Stimulated activated CD4-positive, alpha-beta T cell treated with anti-CD3 and anti-CD28 coated beads, Interleukin-12 subunit alpha, Interleukin-12 subunit beta, amount 100 ng/mL, for 4 hours (primary cell): ENCODE measurements at regions not wholly inside any gene's neighbourhood (a gene's known extent, or its start where the extent isn't known, plus 50 kb on each side); places are given as distances from the start of the nearest gene placed in this dataset.
"Not testable (repeated sequence)": the region's sequence is repeated elsewhere in the genome, so short reads cannot be mapped to it uniquely, and the experiment has no call there.

Source experiments
- DNase-seq: peaks from one replicate; pipeline ENCODE4 v3.0.0-alpha.2; 2020

DNA sequence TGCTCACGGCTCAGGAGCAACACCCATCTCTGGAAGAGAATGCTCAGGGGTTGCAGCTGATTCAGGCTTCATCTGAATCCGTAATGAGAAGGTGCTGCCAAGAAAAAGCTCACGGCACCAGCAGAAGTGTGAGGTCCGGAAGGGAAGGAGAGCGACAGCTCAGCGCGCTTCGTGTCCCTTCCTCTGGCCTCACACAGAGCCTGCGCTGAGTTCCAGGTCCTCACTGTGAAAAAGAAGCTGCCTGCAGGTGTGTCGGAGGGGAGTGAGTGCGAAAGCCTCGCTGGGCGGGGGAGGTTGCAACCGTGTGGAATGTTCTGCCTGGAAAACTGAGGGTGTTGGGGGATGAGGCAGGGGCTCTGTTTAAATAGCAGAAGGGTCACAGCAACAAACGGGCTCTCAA is 76.2 kb upstream of the TWIST2 start:
- no peak for DNase-seq

GRCh38 chr2:238772635-238773297 is 75.1 kb upstream of the TWIST2 start:
- DNase-seq, result no peak

DNA sequence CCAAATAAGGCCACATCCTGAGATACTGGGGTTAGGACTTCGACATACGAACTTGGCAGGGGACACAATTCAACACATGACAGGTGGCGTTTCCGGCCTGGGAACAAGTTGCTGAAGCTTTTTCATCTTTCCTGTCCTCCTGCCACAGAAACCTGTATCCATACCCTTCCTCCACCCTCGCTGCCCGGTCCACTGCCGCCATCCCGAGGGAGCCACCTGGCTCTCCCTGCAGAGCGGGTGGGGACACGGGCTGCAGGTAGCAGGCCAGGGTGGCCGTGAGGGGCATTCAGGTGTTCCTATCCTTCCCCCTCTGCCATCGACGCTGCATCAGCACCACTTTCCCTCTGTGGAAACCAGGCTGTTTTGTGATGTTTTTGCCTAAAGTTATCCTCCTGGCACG is 74.4 kb upstream of the TWIST2 start:
- no peak for DNase-seq

DNA sequence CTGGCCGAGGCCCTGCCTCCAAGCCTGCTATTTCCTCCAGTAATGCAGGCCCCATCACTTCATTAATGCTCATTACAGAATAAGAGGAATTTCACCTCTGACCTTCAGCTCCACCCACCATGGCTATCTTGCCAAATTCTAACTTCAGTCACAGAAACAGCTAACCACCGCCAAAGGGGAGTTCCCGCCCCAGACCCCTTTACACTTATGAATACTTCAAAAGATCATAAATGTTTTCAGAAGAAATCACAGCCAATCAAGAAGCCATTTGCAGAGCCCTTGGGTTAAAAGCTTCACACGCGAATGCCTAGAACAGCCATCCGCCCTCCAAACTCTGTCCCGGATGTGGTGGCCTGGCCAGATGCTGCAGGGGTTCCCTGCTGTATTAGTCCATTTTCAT is 73.8 kb upstream of the TWIST2 start:
- no peak for DNase-seq

DNA sequence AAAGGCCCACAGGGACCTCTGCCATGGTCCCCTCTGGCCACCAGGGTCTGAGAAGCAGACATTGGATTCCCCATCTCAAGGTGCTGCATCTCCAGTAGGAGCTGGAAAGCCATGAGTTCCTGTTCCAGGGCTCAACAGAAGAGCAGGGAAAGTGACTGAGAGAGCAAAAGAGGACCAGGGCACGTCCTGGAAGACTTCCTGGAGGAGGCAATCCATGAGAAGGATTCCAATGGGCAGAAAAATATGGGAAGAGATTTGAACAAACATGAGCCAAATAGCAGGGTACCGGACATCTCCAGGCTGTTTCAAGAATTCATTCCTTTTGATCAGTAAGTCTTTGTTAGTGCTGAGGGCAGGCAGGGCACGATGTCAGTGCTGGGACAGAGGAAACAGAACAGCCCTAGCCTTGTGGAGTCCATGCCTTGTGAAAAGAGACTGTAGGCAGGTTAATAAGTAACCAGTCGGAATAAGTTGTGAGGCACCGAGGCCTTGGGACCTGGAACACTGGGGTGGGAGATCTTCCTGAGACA is 72.8 kb upstream of the TWIST2 start:
- DNase-seq, result no peak

GRCh38 chr2:238775591-238775990 is 72.3 kb upstream of the TWIST2 start:
- DNase-seq, result no peak

DNA sequence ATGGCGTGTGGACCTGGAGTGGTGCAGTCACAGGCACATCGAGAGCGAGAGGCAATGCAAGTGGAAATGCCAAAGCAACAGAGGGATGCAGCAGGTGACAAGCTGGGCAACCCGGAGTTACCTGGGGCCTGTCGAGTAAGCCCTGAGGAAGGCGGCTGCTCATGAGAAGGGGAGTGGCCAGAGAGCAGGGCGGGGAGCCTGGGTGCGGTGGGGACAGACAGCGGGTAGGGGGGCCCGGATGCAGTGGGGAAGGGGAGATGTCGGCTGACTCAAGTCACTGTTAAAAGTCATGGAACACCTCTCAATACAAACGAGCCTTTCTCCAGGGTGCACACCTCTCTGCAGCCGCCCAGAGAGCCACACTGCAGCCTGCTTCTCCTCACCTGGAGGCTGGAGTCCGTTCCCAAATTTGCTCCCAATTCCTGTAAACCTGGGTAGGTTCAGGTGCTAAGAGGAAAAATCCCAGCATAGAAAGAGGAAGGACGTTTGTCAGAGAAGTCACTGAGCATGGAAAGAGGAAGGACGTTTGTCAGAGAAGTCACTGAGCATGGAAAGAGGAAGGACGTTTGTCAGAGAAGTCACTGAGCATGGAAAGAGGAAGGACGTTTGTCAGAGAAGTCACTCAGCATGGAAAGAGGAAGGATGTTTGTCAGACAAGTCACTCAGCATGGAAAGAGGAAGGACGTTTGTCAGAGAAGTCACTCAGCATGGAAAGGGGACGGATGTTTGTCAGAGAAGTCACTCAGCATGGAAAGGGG is 71.7 kb upstream of the TWIST2 start:
- no peak for DNase-seq

DNA sequence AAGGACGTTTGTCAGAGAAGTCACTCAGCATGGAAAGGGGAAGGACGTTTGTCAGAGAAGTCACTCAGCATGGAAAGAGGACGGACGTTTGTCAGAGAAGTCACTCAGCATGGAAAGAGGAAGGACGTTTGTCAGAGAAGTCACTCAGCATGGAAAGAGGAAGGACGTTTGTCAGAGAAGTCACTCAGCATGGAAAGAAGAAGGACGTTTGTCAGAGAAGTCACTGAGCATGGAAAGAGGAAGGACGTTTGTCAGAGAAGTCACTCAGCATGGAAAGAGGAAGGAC is 71.2 kb upstream of the TWIST2 start:
- not testable (repeated sequence) for DNase-seq

- DNase-seq, result no peak
Measured at GRCh38 chr2:238777369-238778067, 70.4 kb upstream of the TWIST2 start.

DNA sequence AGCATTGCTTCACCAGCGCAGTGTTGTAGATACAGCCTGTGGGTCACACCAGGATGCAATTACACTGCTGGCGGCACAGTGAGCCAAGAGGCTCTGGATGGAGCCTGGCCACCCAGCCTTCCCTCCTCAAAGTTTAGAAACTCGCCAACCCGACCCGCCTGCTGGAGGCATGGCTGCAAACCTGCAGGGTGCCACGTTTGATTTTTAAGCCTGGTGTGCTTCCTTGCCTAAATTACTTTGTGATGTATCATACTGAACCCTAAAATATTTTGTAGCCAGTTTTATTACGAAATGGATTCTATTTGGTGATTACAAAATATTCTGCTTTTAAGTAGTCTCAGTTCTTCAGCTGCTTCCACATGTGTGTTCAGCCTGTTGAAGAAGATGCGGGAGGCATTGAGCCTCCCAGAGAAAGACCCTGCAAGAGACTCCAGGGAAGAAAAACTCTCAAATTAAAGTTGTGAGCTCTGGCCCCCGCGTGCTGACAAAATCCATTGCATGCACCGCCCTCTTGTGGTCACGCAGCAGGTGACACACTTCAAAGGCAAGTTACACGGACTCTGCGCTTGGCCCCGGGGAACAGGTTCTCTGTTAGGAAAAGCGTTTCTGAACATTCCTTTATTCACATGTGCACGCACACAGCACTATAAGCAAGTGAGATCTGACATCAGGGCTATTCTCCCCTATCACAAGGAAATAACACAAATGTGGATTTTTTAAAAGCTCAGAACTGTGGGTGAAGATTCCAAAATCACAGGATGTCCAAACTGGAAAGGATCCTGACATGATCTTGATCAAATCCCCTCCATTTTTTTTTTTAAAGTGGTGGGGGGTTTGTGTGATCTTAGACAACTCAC is 63.0 kb upstream of the TWIST2 start:
- DNase-seq, result peak; percentile 52

DNA sequence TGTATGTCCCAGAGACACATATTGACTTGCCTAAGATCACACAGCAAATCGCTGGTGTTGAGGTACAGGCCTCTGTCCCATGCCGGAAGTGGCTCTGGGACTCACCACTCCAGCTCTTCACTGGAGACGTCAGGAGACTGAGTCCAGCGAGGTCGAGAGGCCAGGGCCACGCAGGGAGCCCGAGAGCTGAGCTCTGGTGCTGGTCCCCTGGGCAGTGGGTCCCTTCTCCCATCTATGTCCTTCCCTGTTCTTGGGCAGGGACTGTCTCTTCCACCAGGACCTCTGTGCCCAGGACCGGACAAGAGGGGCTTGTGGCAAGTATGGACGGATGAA is 62.4 kb upstream of the TWIST2 start:
- no peak for DNase-seq

DNA sequence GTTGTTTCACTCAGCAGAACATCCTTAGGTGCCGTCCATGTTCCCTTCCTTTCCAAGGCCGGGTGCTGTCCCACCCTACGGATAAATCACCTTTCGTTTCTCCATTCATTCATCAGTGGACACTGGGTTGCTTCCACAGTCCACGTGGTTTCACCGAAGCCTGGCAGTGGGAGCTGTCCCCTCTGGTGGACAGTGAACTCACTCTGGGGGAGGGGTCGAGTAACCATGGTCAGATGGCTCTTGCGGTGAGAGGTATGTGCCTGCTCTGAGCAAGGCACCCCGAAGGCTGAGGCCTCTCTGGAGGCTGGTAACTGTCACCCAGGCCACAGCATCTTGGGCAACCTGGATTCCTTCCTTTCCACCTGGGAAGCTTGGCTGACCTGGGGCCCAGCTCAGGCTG is 61.5 kb upstream of the TWIST2 start:
- DNase-seq, result no peak

- DNase-seq, result no peak
Measured at GRCh38 chr2:238786792-238787490, 60.9 kb upstream of the TWIST2 start.

DNA sequence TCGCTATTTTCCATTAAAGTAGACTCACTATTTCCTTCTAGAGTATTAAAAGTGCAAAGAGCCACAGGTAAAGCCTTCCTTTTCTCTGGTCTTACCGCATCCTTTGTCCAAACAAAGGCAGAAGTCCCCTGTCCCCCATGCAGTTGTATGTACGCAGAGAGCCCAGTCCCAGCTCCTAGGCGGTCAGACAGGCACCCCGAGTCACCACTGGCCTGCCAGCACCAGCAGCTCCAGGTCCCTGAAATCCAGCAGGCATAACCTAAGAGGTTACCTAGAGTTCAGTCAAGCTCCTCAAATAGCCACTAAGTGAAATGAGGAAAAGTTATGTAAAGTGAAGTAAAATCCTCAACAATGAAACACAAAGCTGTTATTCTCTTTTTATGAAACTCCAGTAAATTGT is 60.4 kb upstream of the TWIST2 start:
- no peak for DNase-seq

DNA sequence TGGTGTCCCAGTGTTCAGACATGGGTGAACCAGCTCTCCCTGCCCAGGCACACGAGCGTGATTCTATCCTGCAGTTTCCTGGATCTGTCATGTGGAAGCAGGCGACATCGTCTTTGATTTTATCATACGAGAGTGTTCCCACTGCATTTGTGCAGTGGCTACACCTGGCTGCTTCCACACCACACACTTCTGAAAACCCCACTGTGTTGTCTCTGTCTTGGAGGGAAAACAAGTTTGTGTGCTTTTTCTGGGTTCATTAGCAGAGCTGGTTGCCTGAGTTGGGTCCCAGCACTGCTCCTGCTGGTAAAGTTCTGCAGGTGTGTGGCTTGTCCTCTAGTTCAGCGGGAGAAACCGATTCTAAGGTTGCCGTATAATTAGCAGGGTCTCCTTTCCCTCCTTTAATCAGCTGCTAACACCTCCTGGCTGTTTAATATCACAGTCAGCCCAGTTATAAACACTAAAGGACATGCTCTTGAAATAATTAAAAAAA is 58.5 kb upstream of the TWIST2 start:
- DNase-seq, result no peak

- DNase-seq, result no peak
Measured at GRCh38 chr2:238790126-238790832, 57.6 kb upstream of the TWIST2 start.

GRCh38 chr2:238790833-238791230 is 57.1 kb upstream of the TWIST2 start:
- DNase-seq, result no peak

- no peak for DNase-seq
Measured at GRCh38 chr2:238791354-238791753, 56.5 kb upstream of the TWIST2 start.

GRCh38 chr2:238793306-238793705 is 54.6 kb upstream of the TWIST2 start:
- DNase-seq, result no peak

DNA sequence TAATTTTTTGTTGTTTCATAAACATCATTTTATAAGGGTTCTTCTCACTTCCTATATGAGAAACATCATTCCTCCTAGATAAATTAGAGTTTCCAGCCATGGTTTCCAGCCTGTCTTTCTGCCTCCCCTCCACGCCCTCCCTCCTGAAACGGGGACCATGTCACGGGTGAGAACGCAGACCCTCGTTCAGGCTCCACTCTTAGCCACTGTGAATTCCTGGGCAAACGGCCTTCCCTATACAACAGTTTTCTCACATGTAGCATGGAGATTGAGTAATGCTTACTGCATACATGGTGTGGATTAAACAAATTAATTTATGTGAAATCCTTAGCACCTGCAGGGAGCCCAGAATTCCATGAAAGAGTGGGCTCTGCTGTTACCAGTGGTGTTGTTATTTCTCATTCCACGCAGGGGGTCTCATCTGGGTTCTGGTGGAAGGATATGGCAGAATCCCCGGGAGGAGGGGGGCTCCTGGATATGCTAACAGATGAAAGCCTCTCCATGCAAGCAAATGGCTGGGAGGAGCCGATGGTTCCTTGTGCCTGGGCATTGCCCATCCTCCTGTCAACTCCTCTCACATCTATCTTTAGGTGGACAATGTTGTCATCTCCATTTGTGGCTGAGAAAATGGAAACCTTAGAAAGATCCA is 54.0 kb upstream of the TWIST2 start:
- no peak for DNase-seq

DNA sequence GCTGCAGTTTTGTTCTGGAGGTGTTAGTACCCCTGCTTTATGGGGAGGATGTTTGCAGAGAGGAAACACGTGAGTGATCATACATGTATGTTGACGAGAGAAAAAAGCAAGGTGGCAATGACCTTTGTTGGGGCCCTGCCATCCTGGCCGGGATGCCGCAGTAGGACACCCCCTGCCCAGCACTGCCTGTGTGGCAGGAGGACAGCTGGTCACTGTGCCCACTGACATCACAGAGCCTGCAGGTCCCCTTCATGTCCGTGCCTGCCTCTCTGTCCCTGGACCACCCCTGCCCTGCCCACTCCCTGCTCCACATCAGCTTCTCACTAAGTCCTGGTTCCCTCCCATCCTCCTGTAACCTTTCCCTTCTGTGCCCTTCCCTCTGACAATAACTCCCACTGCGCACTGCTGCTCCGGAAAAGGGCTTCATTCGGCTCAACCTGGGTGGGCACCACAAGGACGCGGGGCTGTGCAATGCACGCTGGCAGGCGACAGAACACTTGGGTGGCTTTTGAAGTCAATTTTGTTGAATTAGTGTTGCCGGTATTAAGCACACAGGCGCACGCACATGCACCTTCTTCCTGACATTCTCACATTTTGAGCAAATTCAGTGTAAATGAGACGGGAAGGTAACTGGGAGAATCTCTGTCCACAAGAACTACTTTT is 51.5 kb upstream of the TWIST2 start:
- DNase-seq, result no peak
